ENCODE measurements at regions not wholly inside any gene's neighbourhood (a gene's known extent, or its start where the extent isn't known, plus 50 kb on each side); places are given as distances from the start of the nearest gene placed in this dataset.

DNA sequence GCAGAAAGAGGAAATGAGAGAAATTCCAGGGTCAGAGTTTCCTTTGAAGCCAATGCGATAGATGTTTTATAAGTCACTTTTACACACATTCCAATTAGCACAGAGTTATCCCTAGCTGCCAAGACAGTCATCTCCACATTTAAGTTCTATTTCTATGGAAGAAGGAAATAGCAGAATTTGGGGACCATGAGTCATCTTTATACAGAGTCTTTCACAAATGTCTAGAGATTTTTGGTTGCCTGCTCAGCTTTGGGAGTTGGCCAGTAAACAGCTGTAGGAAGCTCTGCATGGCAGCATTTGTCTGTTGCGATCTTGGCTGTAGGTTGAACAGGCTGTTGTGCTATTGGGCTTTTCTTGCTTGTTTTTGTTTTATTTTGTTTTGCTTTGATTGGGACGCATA lies 884.3 kb downstream of the GALC start (continued):
- no peak for TF ChIP-seq ZNF462 (CRISPR knock-in tag; IDR thresholded peaks at IDR 0.05)

DNA sequence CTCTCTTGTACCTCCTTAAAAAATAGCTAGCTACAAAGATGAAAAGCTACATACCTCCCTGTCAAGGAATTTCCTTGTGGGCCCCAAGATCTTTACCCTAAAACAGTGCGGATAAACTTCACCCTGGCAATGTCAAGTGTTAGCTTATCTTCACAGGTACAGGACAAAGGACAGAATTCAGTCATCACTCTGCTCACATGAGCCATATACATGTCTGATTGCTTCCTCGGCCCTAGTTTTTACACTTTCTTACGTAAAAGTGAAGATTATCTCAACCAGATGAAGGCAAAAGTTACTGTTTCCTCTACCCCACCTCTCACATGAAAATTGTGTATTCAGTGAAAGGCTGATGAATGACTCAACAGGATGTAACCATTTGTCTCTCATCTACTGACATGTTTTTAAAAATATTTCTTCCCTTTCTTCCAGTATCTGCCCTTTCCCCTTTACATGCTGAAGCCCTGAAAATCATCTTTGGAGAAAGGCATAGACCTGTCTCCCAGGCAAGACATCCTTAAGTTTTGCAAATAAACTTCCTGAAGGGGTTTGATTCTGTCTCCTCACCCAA lies 890.1 kb downstream of the GALC start:
- ATAC-seq (no peak), DNase-seq (ENCODE audit: low spot score) (no peak)

More for the DNA sequence above, 890.1 kb downstream of the GALC start:
- Histone ChIP-seq H3K4me1 (ENCODE audit: insufficient read depth) (0 out of 2 replicates have a peak, but pooled peaks cover 4% of the 10 kb centered on the region), H3K36me3 (ENCODE audit: insufficient read depth) (no peaks in the 10 kb centered on the region), H3K9me2 (ENCODE audit: insufficient read depth) (no peaks in the 10 kb centered on the region), H3K27me3 (ENCODE audit: insufficient read depth) (no peaks in the 10 kb centered on the region), H2AFZ (peak overlapping the region; percentile 17; the same call in 1 of the 2 replicates), H3K79me2 (replicated peaks; ENCODE audit: insufficient read depth) (no peaks in the 10 kb centered on the region), H3F3A (replicated peaks; ENCODE audit: low read depth) (no peaks in the 10 kb centered on the region), H3K4me3 (no peak overlapping the region), H4K20me1 (replicated peaks; ENCODE audit: insufficient read depth) (no peaks in the 10 kb centered on the region), H3K27ac (ENCODE audit: low read depth) (no peak overlapping the region), H3K4me2 (no peak overlapping the region; the same call in 1 of the 2 replicates)
- Mint-ChIP-seq H3K4me3 (no peak overlapping the region), H3K27me3 (ENCODE audit: insufficient read depth, low read depth, poor library complexity) (peaks cover 4% of the 10 kb centered on the region), H3K27ac (no peak overlapping the region), H3K36me3 (ENCODE audit: low read depth) (no peaks in the 10 kb centered on the region), H3K9me3 (no peaks in the 10 kb centered on the region), H3K4me1 (peaks cover 10% of the 10 kb centered on the region; the same call in 2 of the 3 replicates)
- no peak for TF ChIP-seq ZNF462 (CRISPR knock-in tag; IDR thresholded peaks at IDR 0.05)

All from GM23338 (cell line).